ENCODE measurements at regions not wholly inside any gene's neighbourhood (a gene's known extent, or its start where the extent isn't known, plus 50 kb on each side); places are given as distances from the start of the nearest gene placed in this dataset.

DNA sequence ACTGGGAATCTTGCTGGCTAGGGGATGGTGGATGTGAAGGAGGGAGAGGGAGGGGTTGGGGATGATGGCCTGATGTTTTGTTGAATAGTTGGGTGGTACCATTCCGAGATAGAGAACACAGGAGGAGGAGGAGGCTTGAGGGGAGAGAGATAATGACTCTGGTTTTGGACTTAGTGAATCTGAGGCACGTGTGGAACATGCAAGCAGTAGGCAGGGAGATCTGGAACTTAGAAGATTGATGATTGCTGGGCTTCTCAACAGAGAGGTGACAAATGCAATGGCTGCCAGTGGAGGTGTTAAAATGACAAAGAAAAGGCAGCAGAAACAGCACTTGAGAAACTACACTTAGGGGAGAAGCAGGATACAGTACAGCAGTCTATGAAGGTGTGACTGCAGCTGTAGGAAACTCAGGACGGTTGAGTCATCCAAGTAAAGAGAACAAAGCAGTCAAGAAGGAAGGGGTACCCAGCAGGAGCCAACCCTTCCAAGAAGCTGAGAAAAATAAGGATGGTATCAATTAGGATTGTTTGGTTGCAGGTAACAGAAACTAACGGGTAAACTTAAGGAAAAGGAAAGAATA is 186.8 kb upstream of the FOXN2 start:
- TF ChIP-seq, protein P1, sequence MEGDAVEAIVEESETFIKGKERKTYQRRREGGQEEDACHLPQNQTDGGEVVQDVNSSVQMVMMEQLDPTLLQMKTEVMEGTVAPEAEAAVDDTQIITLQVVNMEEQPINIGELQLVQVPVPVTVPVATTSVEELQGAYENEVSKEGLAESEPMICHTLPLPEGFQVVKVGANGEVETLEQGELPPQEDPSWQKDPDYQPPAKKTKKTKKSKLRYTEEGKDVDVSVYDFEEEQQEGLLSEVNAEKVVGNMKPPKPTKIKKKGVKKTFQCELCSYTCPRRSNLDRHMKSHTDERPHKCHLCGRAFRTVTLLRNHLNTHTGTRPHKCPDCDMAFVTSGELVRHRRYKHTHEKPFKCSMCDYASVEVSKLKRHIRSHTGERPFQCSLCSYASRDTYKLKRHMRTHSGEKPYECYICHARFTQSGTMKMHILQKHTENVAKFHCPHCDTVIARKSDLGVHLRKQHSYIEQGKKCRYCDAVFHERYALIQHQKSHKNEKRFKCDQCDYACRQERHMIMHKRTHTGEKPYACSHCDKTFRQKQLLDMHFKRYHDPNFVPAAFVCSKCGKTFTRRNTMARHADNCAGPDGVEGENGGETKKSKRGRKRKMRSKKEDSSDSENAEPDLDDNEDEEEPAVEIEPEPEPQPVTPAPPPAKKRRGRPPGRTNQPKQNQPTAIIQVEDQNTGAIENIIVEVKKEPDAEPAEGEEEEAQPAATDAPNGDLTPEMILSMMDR (IDR thresholded peaks at IDR 0.05 in 4 of 5, conservative IDR thresholded peaks at IDR 0.05 in 1 of 5): no peak
- TF ChIP-seq POLR2A (IDR thresholded peaks at IDR 0.05): no peak
